ENCODE measurements at regions not wholly inside any gene's neighbourhood (a gene's known extent, or its start where the extent isn't known, plus 50 kb on each side); places are given as distances from the start of the nearest gene placed in this dataset.

DNA sequence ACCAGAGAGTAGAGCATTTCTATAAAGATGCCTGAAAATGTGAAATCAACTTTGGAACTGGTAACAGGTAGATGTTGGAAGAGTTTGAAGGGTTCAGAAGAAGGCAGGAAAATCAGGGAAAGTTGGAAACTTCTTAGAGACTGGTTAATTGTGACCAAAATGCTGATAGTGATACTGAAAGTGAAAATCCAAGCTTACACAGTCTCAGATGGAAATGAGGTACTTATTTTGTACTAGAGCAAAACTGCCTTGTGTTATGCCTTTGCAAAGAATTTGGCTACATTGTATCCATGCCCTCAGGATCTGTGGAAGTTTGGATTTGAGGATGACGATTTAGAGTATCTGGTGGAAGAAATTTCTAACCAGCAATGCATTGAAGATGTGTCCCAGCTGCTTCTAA lies 430.6 kb upstream of the KCND2 start:
- TF ChIP-seq RCOR1 (conservative IDR thresholded peaks at IDR 0.05; ENCODE audit: low read depth, low read length) (no peak), TAF1 (IDR thresholded peaks at IDR 0.05; ENCODE audit: borderline replicate concordance, low read depth, low read length) (no peak)
